HepG2 (cell line): ENCODE measurements at regions not wholly inside any gene's neighbourhood (a gene's known extent, or its start where the extent isn't known, plus 50 kb on each side); places are given as distances from the start of the nearest gene placed in this dataset.

Experiments
- ATAC-seq: fragments of 200-7000 bp; cut with Tn5 transposase; 3 replicates; pipeline ENCODE4 v1.9.1; 2020; ENCODE audit warnings: mild to moderate bottlenecking, moderate library complexity
- BruUV-seq: library from RNA; stranded (reverse); fragments of 400-500 nt; replicated peaks from 2 replicates; lab custom pipeline; 2021; lab: Mats Ljungman, UMichigan
- CTCF ChIA-PET: fragments of 300-600 bp; formaldehyde crosslinking; extraction: SDS; loops from one replicate; lab custom pipeline; 2021; ENCODE audit warnings: low total read pairs, inconsistent platforms, low intra/inter-chr PET ratio; lab: Yijun Ruan, JAX
- POLR2A ChIA-PET: fragments of 350-600 bp; sonication (Branson Sonifier 250); formaldehyde crosslinking; loops from one replicate; lab custom pipeline; 2020; ENCODE audit warnings: antibody characterized with exemption, inconsistent platforms; lab: Yijun Ruan, JAX
- DNase-seq: peaks from one replicate; pipeline ENCODE4 v3.0.0-alpha.2; 2015; ENCODE audit warnings: low spot score
- FAIRE-seq: peaks from 3 replicates; lab custom pipeline; 2011; peaks lifted over from hg19 to GRCh38; lab: Jason Lieb, UNC
- H2AFZ ChIP-seq: one replicate; pipeline ENCODE4 v1.6.1; 2011; ENCODE audit warnings: low read length, inconsistent platforms
- H3K27ac ChIP-seq: fragments of 300-600 bp; 3 replicates; pipeline ENCODE4 v1.8.0; 2011; ENCODE audit warnings: mixed run types, mild to moderate bottlenecking, mixed read lengths, low read length, inconsistent platforms; ENCODE audit not compliant: insufficient read depth; ENCODE audit errors: extremely low read length
- H3K27me3 ChIP-seq, 2 experiments: fragments of 200-600 bp in 1 of 2; 2 replicates in 1 of 2; 3 replicates in 1 of 2; pipeline versions ENCODE4 v1.6.0 to v1.8.0; 2011; ENCODE audit warnings: low read length in 2 of 2, mild to moderate bottlenecking in 2 of 2, moderate library complexity in 2 of 2, inconsistent platforms in 1 of 2; ENCODE audit not compliant: insufficient read depth in 2 of 2, control insufficient read depth in 1 of 2
- H3K36me3 ChIP-seq, 2 experiments: fragments of 200-600 bp in 1 of 2; replicated peaks in 1 of 2; 2 replicates in 1 of 2; 3 replicates in 1 of 2; pipeline versions ENCODE4 v1.5.1 to v1.8.0; 2011; ENCODE audit warnings: low read length in 2 of 2, inconsistent platforms in 1 of 2; ENCODE audit not compliant: insufficient read depth in 2 of 2, control insufficient read depth in 1 of 2
- H3K4me1 ChIP-seq: 2 replicates; pipeline ENCODE4 v1.5.1; 2012; ENCODE audit warnings: low read length, inconsistent platforms; ENCODE audit not compliant: insufficient read depth
- H3K4me2 ChIP-seq: 2 replicates; pipeline ENCODE4 v1.6.0; 2011; ENCODE audit warnings: low read depth, low read length, inconsistent platforms
- H3K4me3 ChIP-seq, 3 experiments: fragments of 200-600 bp in 1 of 3; sonication (generic), shearing (Covaris generic) in 1 of 3; replicated peaks in 1 of 3; 2 replicates each; pipeline ENCODE4 v1.5.1; 2011 to 2016; ENCODE audit warnings: low read length in 3 of 3, inconsistent platforms in 2 of 3, low read depth in 2 of 3, mild to moderate bottlenecking in 2 of 3, control low read depth in 1 of 3, mixed read lengths in 1 of 3; ENCODE audit not compliant: insufficient read depth in 1 of 3
- H3K79me2 ChIP-seq: one replicate; pipeline ENCODE4 v1.6.1; 2011; ENCODE audit warnings: low read length, inconsistent platforms; ENCODE audit not compliant: insufficient read depth
- H3K9ac ChIP-seq: 2 replicates; pipeline ENCODE4 v1.6.0; 2011; ENCODE audit warnings: mild to moderate bottlenecking, low read depth, low read length, inconsistent platforms; ENCODE audit not compliant: insufficient read depth
- H3K9me3 ChIP-seq: 2 replicates; pipeline ENCODE4 v1.5.1; 2012; ENCODE audit warnings: mild to moderate bottlenecking, low read length
- H4K20me1 ChIP-seq: 2 replicates; pipeline ENCODE4 v1.6.0; 2011; ENCODE audit warnings: inconsistent platforms, mild to moderate bottlenecking, low read length, moderate library complexity; ENCODE audit not compliant: insufficient read depth
- ADNP ChIP-seq: sonication (generic); formaldehyde crosslinking; IDR thresholded peaks from 2 replicates; pipeline ENCODE4 v1.4.0; 2020; ENCODE audit warnings: missing genetic modification reagents
- BCL6 ChIP-seq: IDR thresholded peaks from 2 replicates; pipeline ENCODE4 v1.6.1; 2016; ENCODE audit warnings: missing genetic modification reagents, missing compliant biosample characterization
- CREBL2 ChIP-seq: sonication (generic); formaldehyde crosslinking; IDR thresholded peaks from 2 replicates; pipeline ENCODE4 v1.8.1; 2023; ENCODE audit warnings: missing genetic modification reagents, mild to moderate bottlenecking, borderline replicate concordance
- HMGXB3 ChIP-seq: sonication (generic); formaldehyde crosslinking; IDR thresholded peaks from 2 replicates; pipeline ENCODE4 v1.4.0; 2020; ENCODE audit warnings: missing genetic modification reagents, borderline replicate concordance
- HNRNPL ChIP-seq: fragments of 200-400 bp; formaldehyde crosslinking; IDR thresholded peaks from 2 replicates; pipeline ENCODE4 v1.6.1; 2017; ENCODE audit warnings: mild to moderate bottlenecking, low read depth, low read length
- NFIB ChIP-seq: sonication (generic); formaldehyde crosslinking; IDR thresholded peaks from 2 replicates; pipeline ENCODE4 v1.9.0; 2021; ENCODE audit warnings: missing genetic modification reagents, mild to moderate bottlenecking, borderline replicate concordance
- PRDM10 ChIP-seq: sonication (generic); formaldehyde crosslinking; IDR thresholded peaks from 2 replicates; pipeline ENCODE4 v1.4.0; 2020; ENCODE audit warnings: low read depth, missing genetic modification reagents
- ZBTB20 ChIP-seq: sonication (generic); formaldehyde crosslinking; IDR thresholded peaks from 2 replicates; pipeline ENCODE4 v1.8.1; 2023; ENCODE audit warnings: missing genetic modification reagents, low read depth, mild to moderate bottlenecking, borderline replicate concordance
- ZFP62 ChIP-seq: sonication (generic); formaldehyde crosslinking; IDR thresholded peaks from 2 replicates; pipeline ENCODE4 v1.4.0; 2020; ENCODE audit warnings: missing genetic modification reagents
- ZNF784 ChIP-seq: sonication (generic); formaldehyde crosslinking; IDR thresholded peaks from 2 replicates; pipeline ENCODE4 v1.5.1; 2020; ENCODE audit warnings: missing genetic modification reagents, mild to moderate bottlenecking, borderline replicate concordance
- ZSCAN30 ChIP-seq: sonication (generic); formaldehyde crosslinking; IDR thresholded peaks from 2 replicates; pipeline ENCODE4 v1.5.0; 2020; ENCODE audit warnings: mild to moderate bottlenecking, missing genetic modification reagents
- WGBS: methylation state at CpG from one replicate; pipeline ENCODE4 v1.1.6; 2017; ENCODE audit warnings: low lambda C conversion rate; 5-methylcytosine and 5-hydroxymethylcytosine counted together
- in situ Hi-C: cut with HindIII; loops from 2 replicates; pipeline ENCODE4 v1.10.0; 2017; ENCODE audit warnings: low pct_unique_long_range_greater_than_20kb; ENCODE audit not compliant: extremely low pct_ligation_motif_present
- intact Hi-C: fragments of 100-400 bp; cut with micrococcal nuclease; formaldehyde crosslinking; loops from one replicate; pipeline ENCODE4 v1.10.0; 2022; ENCODE audit not compliant: unreplicated experiment
- TF ChIP-seq, protein P1 (sequence below): IDR thresholded peaks from 2 replicates; pipeline ENCODE4 v1.6.1; 2016; ENCODE audit warnings: low read depth

GRCh38 chr9:91502475-91502874 lies 78.8 kb upstream of the NFIL3 start (continued):
- no peak for TF ChIP-seq ZFP62 (CRISPR knock-in tag)
- TF ChIP-seq, all 625 proteins: peak for 0

- 39% methylated on average over 9 of the region's 9 CpGs for WGBS
- POLR2A ChIA-PET, result no interaction called here
- no peak overlapping the region for H3K4me2 ChIP-seq
- TF ChIP-seq HNRNPL (no peak), NFIB (no peak), ZBTB20 (CRISPR knock-in tag) (no peak), BCL6 (CRISPR knock-in tag) (no peak), ZSCAN30 (CRISPR knock-in tag) (no peak), HMGXB3 (CRISPR knock-in tag) (no peak), PRDM10 (CRISPR knock-in tag) (no peak), ADNP (CRISPR knock-in tag) (no peak), CREBL2 (CRISPR knock-in tag) (no peak), ZNF784 (no peak)
- TF ChIP-seq, protein P1, sequence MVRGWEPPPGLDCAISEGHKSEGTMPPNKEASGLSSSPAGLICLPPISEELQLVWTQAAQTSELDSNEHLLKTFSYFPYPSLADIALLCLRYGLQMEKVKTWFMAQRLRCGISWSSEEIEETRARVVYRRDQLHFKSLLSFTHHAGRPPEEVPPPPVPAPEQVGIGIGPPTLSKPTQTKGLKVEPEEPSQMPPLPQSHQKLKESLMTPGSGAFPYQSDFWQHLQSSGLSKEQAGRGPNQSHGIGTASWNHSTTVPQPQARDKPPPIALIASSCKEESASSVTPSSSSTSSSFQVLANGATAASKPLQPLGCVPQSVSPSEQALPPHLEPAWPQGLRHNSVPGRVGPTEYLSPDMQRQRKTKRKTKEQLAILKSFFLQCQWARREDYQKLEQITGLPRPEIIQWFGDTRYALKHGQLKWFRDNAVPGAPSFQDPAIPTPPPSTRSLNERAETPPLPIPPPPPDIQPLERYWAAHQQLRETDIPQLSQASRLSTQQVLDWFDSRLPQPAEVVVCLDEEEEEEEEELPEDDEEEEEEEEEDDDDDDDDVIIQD (CRISPR knock-in tag), result no peak
Measured at GRCh38 chr9:91500509-91501014, 76.9 kb upstream of the NFIL3 start.

More at GRCh38 chr9:91500509-91501014, 76.9 kb upstream of the NFIL3 start:
- H3K27me3 ChIP-seq, result peaks cover 2 to 4% of the 10 kb centered on the region in 2 experiments; a peak in 2 of 5 replicates
- H3K9ac ChIP-seq, result no peak overlapping the region
- no peaks in the 10 kb centered on the region for H3K36me3 ChIP-seq
- H4K20me1 ChIP-seq, result no peaks in the 10 kb centered on the region
- intact Hi-C loops (no loop called here), in situ Hi-C loops (no loop called here)
- no peak overlapping the region for H2AFZ ChIP-seq
- no peaks in the 10 kb centered on the region for H3K4me1 ChIP-seq
- H3K27ac ChIP-seq, result no peak overlapping the region
- H3K9me3 ChIP-seq, result no peaks in the 10 kb centered on the region
- FAIRE-seq (no peak), DNase-seq (no peak), ATAC-seq (no peak)
- BruUV-seq, result no TSS peak
- no peaks in the 10 kb centered on the region for H3K79me2 ChIP-seq
- CTCF ChIA-PET, result no interaction called here
- no peak overlapping the region for H3K4me3 ChIP-seq
